HG03060 (cell line): ENCODE measurements at regions not wholly inside any gene's neighbourhood (a gene's known extent, or its start where the extent isn't known, plus 50 kb on each side); places are given as distances from the start of the nearest gene placed in this dataset.
"Not testable (repeated sequence)": the region's sequence is repeated elsewhere in the genome, so short reads cannot be mapped to it uniquely, and the experiment has no call there.

Experiments
- ATAC-seq: cut with Tn5 transposase; IDR thresholded peaks from one replicate; pipeline ENCODE4 v1.9.1; 2021; ENCODE audit warnings: low read depth, moderate number of reproducible peaks; ENCODE audit not compliant: unreplicated experiment

GRCh38 chr20:12700701-12701100 lies 308.1 kb upstream of the SPTLC3 start:
- ATAC-seq, result no peak

DNA sequence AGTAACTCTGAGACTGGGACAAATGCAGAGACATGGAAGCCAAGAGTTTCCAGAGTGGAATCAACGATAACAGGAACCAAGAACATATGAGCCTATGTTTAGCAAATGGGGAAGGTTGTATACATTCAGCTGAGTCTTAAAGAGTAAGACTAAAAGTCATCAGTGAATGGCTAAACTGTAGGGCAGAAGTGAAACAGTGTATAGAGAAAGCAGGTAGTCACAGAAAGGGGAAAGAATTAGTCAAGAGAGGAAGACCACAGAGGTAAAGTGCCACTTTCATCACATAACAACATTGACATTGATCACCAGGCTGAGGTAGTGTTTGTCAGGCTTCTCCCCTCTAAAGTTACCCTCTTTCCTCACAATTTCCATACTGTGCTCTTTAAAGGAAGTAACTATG lies 306.5 kb upstream of the SPTLC3 start:
- ATAC-seq, result no peak

GRCh38 chr20:12715371-12715770 lies 293.4 kb upstream of the SPTLC3 start:
- ATAC-seq, result no peak

DNA sequence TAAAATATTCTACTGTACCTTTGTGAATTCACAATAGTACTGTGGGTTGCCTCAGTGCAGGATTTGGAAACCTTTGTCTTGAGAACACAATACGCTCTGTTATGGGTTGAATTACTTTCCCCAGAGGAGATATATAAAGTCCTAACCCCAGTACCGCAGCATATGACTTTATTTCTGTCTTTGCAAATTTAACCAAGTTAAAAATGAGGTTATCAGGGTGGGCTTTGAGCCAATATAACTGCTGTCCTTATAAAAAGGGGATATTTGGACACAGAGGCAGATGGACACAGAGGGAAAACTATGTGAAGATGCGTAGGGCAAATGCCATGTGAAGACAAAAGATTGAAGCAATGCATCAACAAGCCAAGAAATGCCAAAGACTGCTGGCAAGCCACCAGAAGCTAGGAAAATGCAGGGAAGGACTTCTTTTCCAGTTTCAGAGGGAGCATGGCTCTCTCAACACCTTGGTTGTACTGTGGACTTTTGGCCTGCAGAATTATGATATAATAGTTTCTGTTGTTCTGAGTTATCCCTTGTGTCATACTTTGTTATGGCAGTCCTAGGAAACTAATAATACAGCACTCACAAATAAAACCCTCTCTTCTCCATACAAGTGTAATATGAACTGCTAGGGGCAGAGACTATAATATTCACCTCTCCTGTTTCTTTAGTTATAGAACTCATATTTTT lies 292.6 kb upstream of the SPTLC3 start:
- ATAC-seq, result no peak

DNA sequence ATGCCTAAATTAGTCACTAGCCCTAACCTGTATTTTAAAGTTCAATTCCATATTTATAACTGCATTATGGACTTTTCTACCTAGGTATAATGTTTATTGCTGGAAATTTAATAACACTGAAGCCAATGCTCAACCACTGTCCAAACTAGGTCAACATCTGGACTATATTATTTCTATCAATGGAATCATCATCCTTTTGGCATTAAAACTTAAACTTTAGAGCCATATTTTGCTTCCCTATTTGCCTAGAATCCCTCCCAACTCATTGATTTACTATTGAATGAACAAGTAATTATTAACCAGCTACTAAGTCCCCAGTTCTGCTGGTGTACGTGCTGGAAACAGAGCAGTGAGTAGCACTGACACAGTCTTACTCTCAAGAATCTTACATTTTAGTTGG lies 291.7 kb upstream of the SPTLC3 start:
- no peak for ATAC-seq

- no peak for ATAC-seq
Observed at GRCh38 chr20:12718619-12719018, 290.2 kb upstream of the SPTLC3 start.

GRCh38 chr20:12721636-12722035 lies 287.1 kb upstream of the SPTLC3 start:
- no peak for ATAC-seq

DNA sequence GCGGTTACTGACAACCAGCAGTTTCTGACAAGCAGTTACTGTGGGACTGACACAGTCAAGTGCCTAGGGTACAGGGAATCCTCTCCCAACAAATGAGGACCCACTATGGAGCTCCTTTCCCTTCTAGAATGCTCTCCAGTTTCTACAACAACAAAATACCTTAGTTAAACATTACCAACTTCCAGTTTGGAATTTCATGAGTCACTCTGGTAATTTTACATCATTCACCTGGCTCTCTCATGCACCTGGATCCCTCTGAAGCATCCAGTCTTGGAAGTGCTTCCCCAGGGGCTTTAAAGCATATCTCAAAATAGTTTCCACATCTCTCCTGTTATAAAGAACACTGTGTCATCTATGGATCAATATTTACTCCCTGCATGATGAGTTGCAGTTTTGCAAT lies 286.7 kb upstream of the SPTLC3 start:
- no peak for ATAC-seq

GRCh38 chr20:12723811-12724210 lies 285.0 kb upstream of the SPTLC3 start:
- ATAC-seq, result no peak

- no peak for ATAC-seq
Observed at GRCh38 chr20:12728782-12729181, 280.0 kb upstream of the SPTLC3 start.

DNA sequence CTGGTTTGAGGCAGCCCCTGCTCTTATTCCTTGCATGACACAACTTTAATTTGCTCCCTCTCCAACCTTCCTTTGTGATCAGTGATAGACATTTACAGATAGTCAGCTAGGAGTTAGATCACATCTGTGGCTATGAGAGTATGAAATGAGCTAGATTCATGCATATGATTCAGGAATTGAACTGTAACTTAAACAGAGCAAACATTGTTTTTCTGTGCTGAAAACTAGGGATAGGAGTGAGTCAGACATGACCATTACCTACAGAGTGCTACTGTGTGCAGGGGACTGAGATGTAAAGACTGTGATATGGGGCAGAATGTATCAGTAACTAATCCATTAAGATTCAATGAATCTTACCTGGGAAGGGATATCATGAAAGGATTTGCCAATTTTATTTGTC lies 279.4 kb upstream of the SPTLC3 start:
- no peak for ATAC-seq

- no peak for ATAC-seq
Observed at GRCh38 chr20:12733811-12734210, 275.0 kb upstream of the SPTLC3 start.

DNA sequence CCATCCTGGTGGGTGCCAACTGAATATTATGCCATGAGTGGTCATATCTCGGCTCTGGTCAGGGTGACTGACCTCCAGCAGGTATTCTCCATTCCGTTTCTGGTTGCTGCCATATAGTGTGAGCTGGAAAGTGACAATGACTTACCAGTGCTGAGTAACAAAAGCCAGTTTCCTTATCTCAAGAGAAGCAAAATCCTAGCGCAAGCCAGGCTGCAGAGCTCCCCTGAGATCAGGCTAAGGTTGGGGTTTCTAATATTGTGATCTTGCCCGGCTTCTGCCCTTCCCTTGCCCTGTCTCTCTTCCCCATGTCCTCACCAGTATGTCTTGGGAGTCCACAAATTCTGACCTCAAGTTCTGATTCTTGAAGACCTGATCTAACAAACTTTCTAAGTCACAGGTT lies 271.3 kb upstream of the SPTLC3 start:
- no peak for ATAC-seq

DNA sequence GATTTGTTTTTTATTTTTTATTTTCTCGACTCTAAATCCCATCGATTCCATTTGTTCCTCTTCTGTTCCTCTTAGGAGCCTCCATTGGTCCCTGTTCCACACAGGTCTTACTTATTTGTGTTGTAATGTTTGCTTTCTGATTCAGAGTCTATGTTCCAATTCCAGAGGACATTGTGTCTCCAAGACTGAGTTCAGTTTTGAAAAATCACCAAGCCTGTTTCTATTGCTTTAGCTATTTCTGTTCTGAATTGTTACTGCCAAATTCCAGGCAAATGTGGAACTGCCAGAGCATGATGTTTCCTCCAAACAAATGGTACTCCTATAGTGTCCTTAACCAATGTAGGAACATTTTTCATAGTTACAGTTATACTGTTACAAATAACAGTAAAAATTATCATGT lies 270.9 kb upstream of the SPTLC3 start:
- no peak for ATAC-seq

DNA sequence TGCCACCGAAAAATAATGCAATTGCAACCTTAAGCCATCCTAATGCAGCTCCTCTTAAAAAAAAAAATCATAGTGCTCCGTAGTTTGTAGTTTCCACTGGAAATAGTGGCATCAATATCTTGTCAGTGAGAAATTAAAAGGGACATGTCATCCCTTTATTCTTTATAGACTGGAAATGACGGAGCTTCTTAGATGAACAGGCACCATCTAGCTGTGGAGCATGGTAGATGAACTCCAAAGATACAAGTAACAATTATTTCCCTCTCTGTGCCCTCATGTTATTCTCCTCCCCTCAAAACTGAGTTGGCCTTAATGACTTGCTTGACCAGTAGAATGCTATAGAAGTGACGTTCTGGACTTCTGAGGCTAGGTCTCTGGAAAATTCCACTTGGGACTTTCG lies 268.1 kb upstream of the SPTLC3 start:
- ATAC-seq, result no peak

DNA sequence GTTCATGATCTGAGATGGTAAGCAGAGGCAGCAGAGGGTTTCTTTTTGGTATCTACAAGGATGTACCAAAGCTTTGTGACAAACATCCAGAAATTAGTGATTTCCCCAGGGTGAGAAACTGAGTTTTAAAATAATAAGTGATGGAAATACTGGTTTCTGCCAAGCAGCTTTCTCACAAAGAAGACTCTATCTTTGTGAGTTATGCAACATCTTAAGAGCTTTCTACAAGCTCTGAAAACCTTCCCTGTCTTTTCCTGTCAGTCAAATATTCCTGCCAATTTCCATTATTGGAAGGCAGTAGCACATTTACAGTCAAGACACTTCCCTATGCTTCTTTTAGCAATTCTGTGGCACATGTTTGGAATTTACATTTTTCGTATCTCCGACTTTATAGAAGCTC lies 264.7 kb upstream of the SPTLC3 start:
- ATAC-seq, result no peak

DNA sequence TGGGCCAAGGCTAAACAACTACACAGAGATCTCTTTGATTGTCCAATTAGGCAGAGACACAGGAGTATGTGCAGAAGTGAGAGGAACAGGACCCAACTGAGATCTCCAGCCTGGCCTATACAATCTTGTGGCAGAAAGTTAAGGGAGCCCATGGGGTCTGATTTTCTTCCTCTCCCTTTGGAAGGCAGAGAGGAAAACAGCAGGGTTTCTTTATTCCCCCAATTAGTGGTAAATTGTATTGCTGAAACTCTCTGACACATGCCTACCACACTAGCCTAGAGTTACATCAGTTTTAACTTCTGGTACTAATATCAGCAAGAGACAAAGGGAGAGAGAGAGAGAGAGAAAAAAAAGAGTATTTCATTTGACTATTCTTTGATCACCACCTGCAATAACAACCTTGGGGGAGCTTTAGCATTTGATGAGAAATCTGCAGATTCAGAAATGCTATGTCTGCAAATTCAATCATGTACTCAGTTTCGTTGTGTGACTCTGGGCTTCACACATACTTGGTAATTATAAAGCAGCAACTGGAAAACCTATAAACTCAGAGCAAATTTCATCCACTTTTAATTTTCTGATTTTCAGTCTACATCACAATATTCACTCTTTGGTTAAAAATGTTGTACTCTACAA lies 260.3 kb upstream of the SPTLC3 start:
- no peak for ATAC-seq

GRCh38 chr20:12750221-12750620 lies 258.6 kb upstream of the SPTLC3 start:
- no peak for ATAC-seq

DNA sequence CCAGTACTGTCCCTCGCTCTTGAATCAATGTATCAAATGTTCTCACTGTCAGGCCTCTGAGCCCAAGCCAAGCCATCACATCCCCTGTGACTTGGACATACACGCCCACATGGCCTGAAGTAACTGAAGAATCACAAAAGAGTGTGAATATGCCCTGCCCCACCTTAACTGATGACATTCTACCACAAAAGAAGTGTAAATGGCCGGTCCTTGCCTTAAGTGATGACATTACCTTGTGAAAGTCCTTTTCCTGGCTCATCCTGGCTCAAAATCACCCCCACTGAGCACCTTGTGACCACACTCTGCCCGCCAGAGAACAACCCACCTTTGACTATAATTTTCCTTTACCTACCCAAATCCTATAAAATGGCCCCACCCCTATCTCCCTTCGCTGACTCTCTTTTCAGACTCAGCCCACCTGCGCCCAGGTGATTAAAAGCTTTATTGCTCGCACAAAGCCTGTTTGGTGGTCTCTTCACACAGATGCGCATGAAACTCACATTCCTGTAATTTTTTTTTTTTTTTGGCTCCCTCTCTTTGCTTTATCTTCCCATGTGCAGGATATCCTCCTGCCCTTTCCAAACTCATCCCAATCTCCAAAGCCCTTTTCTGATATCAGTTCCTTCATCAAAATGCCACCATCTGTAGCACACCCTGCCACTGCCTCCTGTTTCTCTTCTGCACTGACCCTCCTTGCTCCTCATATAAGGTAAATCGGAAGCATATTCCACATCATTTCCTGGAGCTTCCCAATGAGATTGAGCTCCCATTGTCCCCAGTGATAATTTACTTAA lies 255.7 kb upstream of the SPTLC3 start:
- not testable (repeated sequence) for ATAC-seq

- ATAC-seq, result not testable (repeated sequence)
Observed at GRCh38 chr20:12753742-12754141, 255.0 kb upstream of the SPTLC3 start.

DNA sequence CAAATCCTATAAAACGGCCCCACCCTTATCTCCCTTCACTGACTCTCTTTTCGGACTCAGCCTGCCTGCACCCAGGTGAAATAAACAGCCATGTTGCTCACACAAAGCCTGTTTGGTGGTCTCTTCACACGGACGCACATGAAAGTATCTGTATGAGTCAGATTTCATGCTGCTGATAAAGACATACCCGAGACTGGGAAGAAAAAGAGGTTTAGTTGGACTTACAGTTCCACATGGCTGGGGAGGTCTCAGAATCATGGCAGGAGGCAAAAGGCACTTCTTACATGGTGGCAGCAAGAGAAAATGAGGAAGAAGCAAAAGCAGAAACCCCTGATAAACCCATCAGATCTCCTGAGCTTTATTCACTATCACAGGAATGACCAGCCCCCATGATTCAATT lies 249.3 kb upstream of the SPTLC3 start:
- not testable (repeated sequence) for ATAC-seq

- no peak for ATAC-seq
Observed at GRCh38 chr20:12762725-12763124, 246.0 kb upstream of the SPTLC3 start.
